ENCODE measurements at regions not wholly inside any gene's neighbourhood (a gene's known extent, or its start where the extent isn't known, plus 50 kb on each side); places are given as distances from the start of the nearest gene placed in this dataset.

- TF ChIP-seq CTCF (IDR thresholded peaks at IDR 0.05) = no peak
- no peak for TF ChIP-seq POLR2A (IDR thresholded peaks at IDR 0.05)
- TF ChIP-seq POLR2AphosphoS5 (IDR thresholded peaks at IDR 0.05) = no peak
- DNase-seq (ENCODE audit: low spot score in 2 of 2) = no peak
- no peaks in the 10 kb centered on the region for H3K9me3 ChIP-seq
- H3K4me1 ChIP-seq = no peaks in the 10 kb centered on the region
- intact Hi-C loops (cut with DNase I; ENCODE audit: low total_unique reads) = no loop called here
- no peaks in the 10 kb centered on the region for H3K27me3 ChIP-seq
- no peak overlapping the region for H3K4me3 ChIP-seq
- no peaks in the 10 kb centered on the region for H3K36me3 ChIP-seq
- H3K27ac ChIP-seq = no peak overlapping the region
These were observed 111.2 kb upstream of the BET1 start for GRCh38 chr7:94115316-94115715.

GRCh38 chr7:94123136-94123535 lies 119.0 kb upstream of the BET1 start:
- no peaks in the 10 kb centered on the region for H3K4me1 ChIP-seq
- TF ChIP-seq POLR2A (IDR thresholded peaks at IDR 0.05) = no peak
- TF ChIP-seq CTCF (IDR thresholded peaks at IDR 0.05) = no peak
- TF ChIP-seq POLR2AphosphoS5 (IDR thresholded peaks at IDR 0.05) = no peak
- no peak overlapping the region for H3K4me3 ChIP-seq
- DNase-seq (ENCODE audit: low spot score in 2 of 2) = no peak
- intact Hi-C loops (cut with DNase I; ENCODE audit: low total_unique reads) = no loop called here
- no peaks in the 10 kb centered on the region for H3K9me3 ChIP-seq
- no peak overlapping the region for H3K27ac ChIP-seq
- no peaks in the 10 kb centered on the region for H3K36me3 ChIP-seq
- H3K27me3 ChIP-seq = no peaks in the 10 kb centered on the region

- H3K4me3 ChIP-seq = no peak overlapping the region
- H3K36me3 ChIP-seq = no peaks in the 10 kb centered on the region
- no peaks in the 10 kb centered on the region for H3K27me3 ChIP-seq
- intact Hi-C loops (cut with DNase I; ENCODE audit: low total_unique reads) = no loop called here
- no peak overlapping the region for H3K27ac ChIP-seq
- no peaks in the 10 kb centered on the region for H3K4me1 ChIP-seq
- no peak for DNase-seq (ENCODE audit: low spot score in 2 of 2)
- TF ChIP-seq POLR2A (IDR thresholded peaks at IDR 0.05) (no peak), CTCF (IDR thresholded peaks at IDR 0.05) (no peak), POLR2AphosphoS5 (IDR thresholded peaks at IDR 0.05) (no peak)
- H3K9me3 ChIP-seq = no peaks in the 10 kb centered on the region
These were observed 122.9 kb upstream of the BET1 start for GRCh38 chr7:94127026-94127425.

- Histone ChIP-seq H3K36me3 (no peaks in the 10 kb centered on the region), H3K9me3 (no peaks in the 10 kb centered on the region), H3K4me3 (no peak overlapping the region), H3K4me1 (no peaks in the 10 kb centered on the region), H3K27ac (no peak overlapping the region), H3K27me3 (no peaks in the 10 kb centered on the region)
- no peak for DNase-seq (ENCODE audit: low spot score in 2 of 2)
- intact Hi-C loops (cut with DNase I; ENCODE audit: low total_unique reads) = no loop called here
- TF ChIP-seq CTCF (IDR thresholded peaks at IDR 0.05) = no peak
- no peak for TF ChIP-seq POLR2AphosphoS5 (IDR thresholded peaks at IDR 0.05)
- TF ChIP-seq POLR2A (IDR thresholded peaks at IDR 0.05) = no peak
These were observed 123.9 kb upstream of the BET1 start for GRCh38 chr7:94128072-94128471.

- no peaks in the 10 kb centered on the region for H3K4me1 ChIP-seq
- H3K4me3 ChIP-seq = no peak overlapping the region
- no peak for DNase-seq (ENCODE audit: low spot score in 2 of 2)
- no peaks in the 10 kb centered on the region for H3K9me3 ChIP-seq
- no peaks in the 10 kb centered on the region for H3K27me3 ChIP-seq
- no peak overlapping the region for H3K27ac ChIP-seq
- TF ChIP-seq POLR2A (IDR thresholded peaks at IDR 0.05) (no peak), CTCF (IDR thresholded peaks at IDR 0.05) (no peak), POLR2AphosphoS5 (IDR thresholded peaks at IDR 0.05) (no peak)
- intact Hi-C loops (cut with DNase I; ENCODE audit: low total_unique reads) = no loop called here
- H3K36me3 ChIP-seq = no peaks in the 10 kb centered on the region
These were observed 125.4 kb upstream of the BET1 start for GRCh38 chr7:94129443-94130140.

Measured in breast epithelium (tissue), 4 donors.